ENCODE measurements at regions not wholly inside any gene's neighbourhood (a gene's known extent, or its start where the extent isn't known, plus 50 kb on each side); places are given as distances from the start of the nearest gene placed in this dataset.

- intact Hi-C loops (cut with DNase I) = no loop called here
- Histone ChIP-seq H3K4me1 (no peaks in the 10 kb centered on the region), H3K9me3 (no peaks in the 10 kb centered on the region), H3K4me3 (no peak overlapping the region), H3K36me3 (no peaks in the 10 kb centered on the region), H3K27me3 (no peaks in the 10 kb centered on the region), H3K27ac (no peak overlapping the region)
- no peak for DNase-seq (ENCODE audit: extremely low spot score in 2 of 2)
- no peak for TF ChIP-seq CTCF (IDR thresholded peaks at IDR 0.05)
- no peak for TF ChIP-seq POLR2A (IDR thresholded peaks at IDR 0.05)
- no peak for TF ChIP-seq POLR2AphosphoS5 (IDR thresholded peaks at IDR 0.05; ENCODE audit: insufficient read depth in 1 of 2, low read depth in 1 of 2)
These were observed 419.6 kb upstream of the POU3F3 start for GRCh38 chr2:104434318-104434792.

- Histone ChIP-seq H3K36me3 (no peaks in the 10 kb centered on the region), H3K27ac (no peak overlapping the region), H3K4me3 (no peak overlapping the region), H3K4me1 (no peaks in the 10 kb centered on the region), H3K27me3 (no peaks in the 10 kb centered on the region), H3K9me3 (no peaks in the 10 kb centered on the region)
- DNase-seq (ENCODE audit: extremely low spot score in 2 of 2) = no peak
- intact Hi-C loops (cut with DNase I) = no loop called here
- TF ChIP-seq POLR2A (IDR thresholded peaks at IDR 0.05) (no peak), POLR2AphosphoS5 (IDR thresholded peaks at IDR 0.05; ENCODE audit: insufficient read depth in 1 of 2, low read depth in 1 of 2) (no peak), CTCF (IDR thresholded peaks at IDR 0.05) (no peak)
These were observed 418.9 kb upstream of the POU3F3 start for GRCh38 chr2:104434966-104435365.

- Histone ChIP-seq H3K4me3 (no peak overlapping the region), H3K27ac (no peak overlapping the region), H3K4me1 (no peaks in the 10 kb centered on the region), H3K36me3 (no peaks in the 10 kb centered on the region), H3K9me3 (no peaks in the 10 kb centered on the region), H3K27me3 (no peaks in the 10 kb centered on the region)
- no peak for DNase-seq (ENCODE audit: extremely low spot score in 2 of 2)
- TF ChIP-seq POLR2A (IDR thresholded peaks at IDR 0.05) (no peak), CTCF (IDR thresholded peaks at IDR 0.05) (no peak), POLR2AphosphoS5 (IDR thresholded peaks at IDR 0.05; ENCODE audit: insufficient read depth in 1 of 2, low read depth in 1 of 2) (no peak)
- intact Hi-C loops (cut with DNase I) = no loop called here
These were observed 415.4 kb upstream of the POU3F3 start for GRCh38 chr2:104438481-104438880.

GRCh38 chr2:104443145-104443544 is 410.8 kb upstream of the POU3F3 start:
- no peak for DNase-seq (ENCODE audit: extremely low spot score in 2 of 2)
- no peak overlapping the region for H3K4me3 ChIP-seq
- H3K4me1 ChIP-seq = no peaks in the 10 kb centered on the region
- no peaks in the 10 kb centered on the region for H3K27me3 ChIP-seq
- no peaks in the 10 kb centered on the region for H3K36me3 ChIP-seq
- H3K27ac ChIP-seq = no peak overlapping the region
- TF ChIP-seq POLR2AphosphoS5 (IDR thresholded peaks at IDR 0.05; ENCODE audit: insufficient read depth in 1 of 2, low read depth in 1 of 2) (no peak), POLR2A (IDR thresholded peaks at IDR 0.05) (no peak), CTCF (IDR thresholded peaks at IDR 0.05) (no peak)
- intact Hi-C loops (cut with DNase I) = no loop called here
- no peaks in the 10 kb centered on the region for H3K9me3 ChIP-seq

GRCh38 chr2:104444392-104444791 is 409.5 kb upstream of the POU3F3 start:
- no peaks in the 10 kb centered on the region for H3K27me3 ChIP-seq
- no peak for TF ChIP-seq POLR2A (IDR thresholded peaks at IDR 0.05)
- no peak for TF ChIP-seq CTCF (IDR thresholded peaks at IDR 0.05)
- TF ChIP-seq POLR2AphosphoS5 (IDR thresholded peaks at IDR 0.05; ENCODE audit: insufficient read depth in 1 of 2, low read depth in 1 of 2) = no peak
- no peak overlapping the region for H3K27ac ChIP-seq
- H3K4me1 ChIP-seq = no peaks in the 10 kb centered on the region
- no peaks in the 10 kb centered on the region for H3K9me3 ChIP-seq
- no peak overlapping the region for H3K4me3 ChIP-seq
- intact Hi-C loops (cut with DNase I) = no loop called here
- no peaks in the 10 kb centered on the region for H3K36me3 ChIP-seq
- DNase-seq (ENCODE audit: extremely low spot score in 2 of 2) = no peak
